Suprapubic skin (tissue), 4 donors: ENCODE measurements at regions not wholly inside any gene's neighbourhood (a gene's known extent, or its start where the extent isn't known, plus 50 kb on each side); places are given as distances from the start of the nearest gene placed in this dataset.

Experiments used
- DNase-seq, 2 donors: peaks; one replicate each; pipeline ENCODE4 v3.0.0-alpha.2; 2019; ENCODE audit warnings: low spot score in 2 of 2
- H3K27ac ChIP-seq: fragments of 200-600 bp; sonication (generic); one replicate; pipeline ENCODE4 v1.5.1; 2019
- H3K27me3 ChIP-seq: fragments of 200-600 bp; sonication (generic); one replicate; pipeline ENCODE4 v1.5.1; 2019
- H3K36me3 ChIP-seq: fragments of 200-600 bp; sonication (generic); one replicate; pipeline ENCODE4 v1.5.1; 2019
- H3K4me1 ChIP-seq: fragments of 200-600 bp; sonication (generic); one replicate; pipeline ENCODE4 v1.5.1; 2019
- H3K4me3 ChIP-seq: fragments of 200-600 bp; sonication (generic); one replicate; pipeline ENCODE4 v1.5.1; 2019; ENCODE audit warnings: mild to moderate bottlenecking
- H3K9me3 ChIP-seq: fragments of 200-600 bp; sonication (generic); one replicate; pipeline ENCODE4 v1.5.1; 2019
- EP300 ChIP-seq: sonication (generic); formaldehyde crosslinking; IDR thresholded peaks from one replicate; pipeline ENCODE4 v1.6.1; 2017; ENCODE audit warnings: antibody characterized with exemption
- POLR2A ChIP-seq, 2 donors: fragments of 450-650 bp; IDR thresholded peaks; one replicate each; pipeline ENCODE4 v1.6.1; 2017; ENCODE audit warnings: antibody characterized with exemption in 2 of 2, mild to moderate bottlenecking in 2 of 2, moderate library complexity in 2 of 2
- POLR2AphosphoS5 ChIP-seq, 3 donors: sonication (generic); formaldehyde crosslinking; IDR thresholded peaks; one replicate each; pipeline ENCODE4 v1.6.1; 2017; ENCODE audit warnings: antibody characterized with exemption in 3 of 3
- WGBS: methylation state at CpG from one replicate; pipeline ENCODE4 v1.1.5; 2018; 5-methylcytosine and 5-hydroxymethylcytosine counted together
- TF ChIP-seq, protein P1 (sequence below), 2 donors: fragments of 200-600 bp in 1 of 2; fragments of 450-650 bp in 1 of 2; sonication (generic) in 1 of 2; IDR thresholded peaks; one replicate each; pipeline ENCODE4 v1.5.1; 2016 to 2019; ENCODE audit warnings: antibody characterized with exemption in 2 of 2, mild to moderate bottlenecking in 1 of 2, moderate library complexity in 1 of 2

DNA sequence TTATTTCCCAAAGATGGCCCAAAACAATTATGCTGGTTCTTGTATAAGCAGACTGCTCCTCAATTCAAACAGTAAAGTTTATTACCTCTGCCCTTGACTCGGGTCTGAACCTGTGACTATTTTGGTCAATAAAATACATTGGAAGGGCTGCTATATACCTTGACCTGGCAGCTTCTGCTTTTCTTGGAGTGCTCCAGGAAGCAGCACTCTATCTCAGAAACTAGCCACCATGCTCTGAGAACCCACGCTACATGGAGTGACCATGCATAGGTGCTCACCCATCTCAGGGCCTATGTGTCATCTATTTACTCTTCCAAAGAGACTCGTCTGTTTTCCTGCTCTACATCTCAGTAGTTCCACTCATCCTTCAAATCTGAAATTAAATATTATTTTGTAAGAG is 299.9 kb downstream of the AHR start:
- Histone ChIP-seq H3K27ac (no peak overlapping the region), H3K4me1 (peaks cover 23% of the 10 kb centered on the region)
- 73% methylated on average over 3 of the region's 3 CpGs for WGBS

DNA sequence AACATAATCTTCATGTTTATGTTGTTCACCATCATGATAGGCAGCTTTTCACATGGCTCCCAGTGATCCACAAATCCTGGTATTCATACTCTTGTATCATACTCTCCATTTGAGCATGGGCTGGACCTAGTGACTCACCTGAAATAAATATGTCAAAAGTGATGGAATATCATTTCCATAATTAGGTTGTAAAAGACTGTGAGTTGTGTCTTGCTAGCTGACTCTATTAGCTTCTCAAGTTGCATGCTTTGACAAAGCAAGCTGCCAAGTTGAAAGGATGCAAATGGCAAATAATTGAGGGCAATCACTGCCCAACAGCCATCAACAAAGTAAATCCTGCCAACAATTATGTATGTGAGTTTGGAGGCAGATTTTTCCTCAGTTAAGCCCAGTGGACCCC is 300.4 kb downstream of the AHR start:
- DNase-seq: no peak
- Histone ChIP-seq H3K36me3 (no peaks in the 10 kb centered on the region), H3K27me3 (no peaks in the 10 kb centered on the region), H3K4me1 (peaks cover 23% of the 10 kb centered on the region), H3K27ac (no peak overlapping the region), H3K4me3 (no peak overlapping the region), H3K9me3 (no peaks in the 10 kb centered on the region)
- TF ChIP-seq, protein P1, sequence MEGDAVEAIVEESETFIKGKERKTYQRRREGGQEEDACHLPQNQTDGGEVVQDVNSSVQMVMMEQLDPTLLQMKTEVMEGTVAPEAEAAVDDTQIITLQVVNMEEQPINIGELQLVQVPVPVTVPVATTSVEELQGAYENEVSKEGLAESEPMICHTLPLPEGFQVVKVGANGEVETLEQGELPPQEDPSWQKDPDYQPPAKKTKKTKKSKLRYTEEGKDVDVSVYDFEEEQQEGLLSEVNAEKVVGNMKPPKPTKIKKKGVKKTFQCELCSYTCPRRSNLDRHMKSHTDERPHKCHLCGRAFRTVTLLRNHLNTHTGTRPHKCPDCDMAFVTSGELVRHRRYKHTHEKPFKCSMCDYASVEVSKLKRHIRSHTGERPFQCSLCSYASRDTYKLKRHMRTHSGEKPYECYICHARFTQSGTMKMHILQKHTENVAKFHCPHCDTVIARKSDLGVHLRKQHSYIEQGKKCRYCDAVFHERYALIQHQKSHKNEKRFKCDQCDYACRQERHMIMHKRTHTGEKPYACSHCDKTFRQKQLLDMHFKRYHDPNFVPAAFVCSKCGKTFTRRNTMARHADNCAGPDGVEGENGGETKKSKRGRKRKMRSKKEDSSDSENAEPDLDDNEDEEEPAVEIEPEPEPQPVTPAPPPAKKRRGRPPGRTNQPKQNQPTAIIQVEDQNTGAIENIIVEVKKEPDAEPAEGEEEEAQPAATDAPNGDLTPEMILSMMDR (IDR thresholded peaks at IDR 0.05): no peak

More for the DNA sequence above, 299.9 kb downstream of the AHR start:
- no peak overlapping the region for H3K4me3 ChIP-seq
- no peaks in the 10 kb centered on the region for H3K9me3 ChIP-seq
- no peaks in the 10 kb centered on the region for H3K36me3 ChIP-seq
- TF ChIP-seq EP300 (no peak), POLR2A (IDR thresholded peaks at IDR 0.05) (no peak), POLR2AphosphoS5 (IDR thresholded peaks at IDR 0.05) (no peak)
- TF ChIP-seq, protein P1 (IDR thresholded peaks at IDR 0.05): no peak
- H3K27me3 ChIP-seq: no peaks in the 10 kb centered on the region
- DNase-seq: no peak

DNA sequence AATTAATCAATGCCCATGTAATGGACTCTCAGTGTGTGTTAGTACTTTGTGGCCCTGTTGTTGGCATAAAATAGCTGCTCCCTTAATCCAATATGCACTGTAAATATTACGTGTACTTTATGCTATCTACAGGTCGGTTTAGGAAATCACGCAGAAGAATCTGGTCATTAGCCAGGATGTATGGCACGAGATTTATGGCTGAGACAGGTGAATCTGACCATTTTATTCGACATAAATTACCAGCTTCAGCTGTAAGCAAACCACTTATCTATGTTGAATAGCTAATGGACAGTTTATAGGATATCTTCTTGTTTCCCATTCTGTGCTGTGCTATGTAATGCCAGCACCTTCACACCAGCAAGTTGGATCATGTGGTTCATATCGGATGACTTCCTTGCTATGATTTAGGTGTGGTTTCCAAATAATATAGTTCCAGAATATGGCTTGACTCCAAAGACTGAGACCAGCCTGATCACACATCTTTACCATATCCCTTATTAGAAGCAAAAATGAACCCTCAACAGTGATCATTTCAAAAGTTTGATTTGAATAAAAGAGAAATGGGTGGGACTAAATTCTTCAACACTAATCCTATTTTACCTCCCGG is 301.4 kb downstream of the AHR start:
- Histone ChIP-seq H3K27me3 (no peaks in the 10 kb centered on the region), H3K9me3 (no peaks in the 10 kb centered on the region), H3K36me3 (no peaks in the 10 kb centered on the region), H3K4me3 (no peak overlapping the region), H3K27ac (peak overlapping the region; percentile 40), H3K4me1 (peaks cover 23% of the 10 kb centered on the region)
- TF ChIP-seq, protein P1 (IDR thresholded peaks at IDR 0.05): no peak
- TF ChIP-seq POLR2AphosphoS5 (IDR thresholded peaks at IDR 0.05): no peak
- no peak for TF ChIP-seq EP300
- no peak for TF ChIP-seq POLR2A (IDR thresholded peaks at IDR 0.05)
- WGBS: 50% methylated on average over 7 of the region's 7 CpGs
- no peak for DNase-seq

DNA sequence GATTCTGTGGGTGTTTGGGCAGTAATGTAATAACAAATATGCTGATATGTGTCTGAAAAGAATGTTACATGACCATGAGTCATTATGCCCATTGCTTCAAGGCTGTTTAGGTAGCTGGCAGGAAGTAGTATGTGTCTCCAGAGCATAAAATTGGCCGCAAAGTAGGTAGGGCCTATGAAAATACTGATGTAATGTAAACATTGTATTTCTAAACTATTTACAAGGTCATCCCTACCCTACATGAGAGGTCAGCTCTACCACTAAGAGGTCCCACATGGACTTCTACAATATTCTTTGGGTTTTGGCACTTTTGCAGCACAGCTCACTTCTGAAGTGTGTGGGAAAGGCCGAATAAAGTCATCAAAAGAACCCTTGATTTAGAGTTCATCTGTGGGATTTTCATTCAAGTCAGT is 301.9 kb downstream of the AHR start:
- Histone ChIP-seq H3K4me3 (no peak overlapping the region), H3K27ac (no peak overlapping the region), H3K36me3 (no peaks in the 10 kb centered on the region), H3K4me1 (peaks cover 23% of the 10 kb centered on the region), H3K27me3 (no peaks in the 10 kb centered on the region), H3K9me3 (no peaks in the 10 kb centered on the region)
- TF ChIP-seq, protein P1 (IDR thresholded peaks at IDR 0.05): no peak
- TF ChIP-seq EP300: no peak
- no peak for TF ChIP-seq POLR2AphosphoS5 (IDR thresholded peaks at IDR 0.05)
- no peak for TF ChIP-seq POLR2A (IDR thresholded peaks at IDR 0.05)
- WGBS: 40% methylated on average over 2 of the region's 2 CpGs
- DNase-seq: no peak

DNA sequence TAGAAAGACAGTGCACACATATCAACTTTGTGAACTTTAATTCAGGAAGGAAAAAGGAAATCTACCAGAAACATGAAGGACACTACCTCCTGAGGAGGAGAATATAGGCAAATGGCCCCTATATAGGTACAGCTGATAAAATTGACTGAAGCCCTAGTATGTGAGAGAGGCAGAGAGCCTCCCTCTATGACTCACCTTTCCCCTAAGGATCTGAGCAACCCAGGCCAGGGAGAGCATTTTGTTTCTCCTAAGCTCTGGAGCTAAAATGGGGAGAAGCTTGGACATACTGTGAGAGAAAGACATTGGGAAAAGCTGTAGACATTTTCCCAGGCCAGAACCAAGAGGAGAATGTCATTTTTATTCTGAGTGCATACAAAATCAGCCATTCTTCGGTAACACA is 303.5 kb downstream of the AHR start:
- no peaks in the 10 kb centered on the region for H3K36me3 ChIP-seq
- DNase-seq: no peak
- peaks cover 23% of the 10 kb centered on the region for H3K4me1 ChIP-seq
- H3K9me3 ChIP-seq: no peaks in the 10 kb centered on the region
- H3K27ac ChIP-seq: no peak overlapping the region
- H3K27me3 ChIP-seq: no peaks in the 10 kb centered on the region
- no peak overlapping the region for H3K4me3 ChIP-seq
- TF ChIP-seq POLR2A (IDR thresholded peaks at IDR 0.05) (no peak), POLR2AphosphoS5 (IDR thresholded peaks at IDR 0.05) (no peak), EP300 (no peak)
- TF ChIP-seq, protein P1 (IDR thresholded peaks at IDR 0.05): no peak
- WGBS: 94% methylated on average over 1 of the region's 1 CpG
